Activated naive CD8-positive, alpha-beta T cell treated with anti-CD3 and anti-CD28 coated beads, Interleukin-2, amount 10 ng/mL, durations not matched to agents 7 days and 5 days (primary cell): ENCODE measurements at regions not wholly inside any gene's neighbourhood (a gene's known extent, or its start where the extent isn't known, plus 50 kb on each side); places are given as distances from the start of the nearest gene placed in this dataset.

ENCODE experiments used
- ATAC-seq: fragments of 150-1000 bp; cut with Tn5 transposase; one replicate; pipeline ENCODE4 v1.10.0; 2021; ENCODE audit warnings: low read depth, moderate library complexity
- POLR2A ChIA-PET: fragments of 350-600 bp; sonication (Branson Sonifier 250); formaldehyde crosslinking; loops from one replicate; lab custom pipeline; 2021; ENCODE audit warnings: antibody characterized with exemption; lab: Charles Lee
- DNase-seq: peaks from one replicate; pipeline ENCODE4 v3.0.0; 2021
- H3K27ac Mint-ChIP-seq: one replicate; pipeline ENCODE4 v1.8.0; 2022; ENCODE audit warnings: mild to moderate bottlenecking, mixed read lengths
- H3K27me3 Mint-ChIP-seq: one replicate; pipeline ENCODE4 v1.8.0; 2022; ENCODE audit warnings: mild to moderate bottlenecking, moderate library complexity, mixed read lengths
- H3K36me3 Mint-ChIP-seq: one replicate; pipeline ENCODE4 v1.8.0; 2021; ENCODE audit warnings: mild to moderate bottlenecking, mixed read lengths
- H3K4me1 Mint-ChIP-seq: one replicate; pipeline ENCODE4 v1.8.0; 2021; ENCODE audit warnings: mixed read lengths
- H3K4me3 Mint-ChIP-seq: one replicate; pipeline ENCODE4 v1.8.0; 2022; ENCODE audit warnings: mild to moderate bottlenecking, moderate library complexity, mixed read lengths
- H3K9me3 Mint-ChIP-seq: one replicate; pipeline ENCODE4 v1.8.0; 2021; ENCODE audit warnings: mixed read lengths

GRCh38 chr7:28348636-28349035 lies 63.7 kb upstream of the CREB5 start:
- H3K27ac Mint-ChIP-seq = no peak overlapping the region
- no peak for DNase-seq
- POLR2A ChIA-PET = no interaction called here
- H3K4me1 Mint-ChIP-seq = no peaks in the 10 kb centered on the region
- no peaks in the 10 kb centered on the region for H3K36me3 Mint-ChIP-seq
- H3K27me3 Mint-ChIP-seq = peaks cover 6% of the 10 kb centered on the region
- no peaks in the 10 kb centered on the region for H3K9me3 Mint-ChIP-seq
- no peak for ATAC-seq
- H3K4me3 Mint-ChIP-seq = no peak overlapping the region

GRCh38 chr7:28349637-28350036 lies 62.7 kb upstream of the CREB5 start:
- Mint-ChIP-seq H3K36me3 (no peaks in the 10 kb centered on the region), H3K9me3 (no peaks in the 10 kb centered on the region), H3K27me3 (peaks cover 6% of the 10 kb centered on the region), H3K4me1 (no peaks in the 10 kb centered on the region), H3K27ac (no peak overlapping the region), H3K4me3 (no peak overlapping the region)
- POLR2A ChIA-PET = no interaction called here
- ATAC-seq (no peak), DNase-seq (no peak)

GRCh38 chr7:28350662-28351061 lies 61.7 kb upstream of the CREB5 start:
- H3K4me3 Mint-ChIP-seq = no peak overlapping the region
- no peaks in the 10 kb centered on the region for H3K9me3 Mint-ChIP-seq
- H3K27me3 Mint-ChIP-seq = peaks cover 4% of the 10 kb centered on the region
- no peak for DNase-seq
- ATAC-seq = no peak
- H3K27ac Mint-ChIP-seq = no peak overlapping the region
- H3K36me3 Mint-ChIP-seq = no peaks in the 10 kb centered on the region
- H3K4me1 Mint-ChIP-seq = no peaks in the 10 kb centered on the region
- POLR2A ChIA-PET = no interaction called here

DNA sequence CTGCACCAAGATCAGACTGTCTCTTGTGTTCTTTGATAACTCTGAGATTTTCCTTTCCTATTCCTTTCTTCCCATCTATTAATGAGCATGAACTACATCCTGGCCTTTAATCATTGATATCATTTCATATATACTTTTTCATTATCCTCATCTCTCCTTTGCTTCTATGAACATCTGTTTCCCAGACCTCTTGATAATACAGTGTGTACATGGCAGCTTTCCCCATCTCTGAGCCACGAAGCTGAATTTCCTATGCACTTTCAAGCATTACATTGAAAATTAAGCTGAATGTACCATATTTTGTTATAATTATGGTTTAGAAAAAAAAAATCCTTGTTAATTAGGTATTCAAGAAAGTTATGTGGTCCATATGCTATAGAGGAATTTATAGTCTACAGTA lies 60.9 kb upstream of the CREB5 start:
- DNase-seq (no peak), ATAC-seq (no peak)
- no peaks in the 10 kb centered on the region for H3K4me1 Mint-ChIP-seq
- peaks cover 4% of the 10 kb centered on the region for H3K27me3 Mint-ChIP-seq
- H3K27ac Mint-ChIP-seq = no peak overlapping the region
- POLR2A ChIA-PET = no interaction called here
- H3K4me3 Mint-ChIP-seq = no peak overlapping the region
- no peaks in the 10 kb centered on the region for H3K9me3 Mint-ChIP-seq
- H3K36me3 Mint-ChIP-seq = no peaks in the 10 kb centered on the region

- no peak overlapping the region for H3K4me3 Mint-ChIP-seq
- no peaks in the 10 kb centered on the region for H3K36me3 Mint-ChIP-seq
- H3K4me1 Mint-ChIP-seq = no peaks in the 10 kb centered on the region
- H3K27me3 Mint-ChIP-seq = peaks cover 8% of the 10 kb centered on the region
- POLR2A ChIA-PET = no interaction called here
- no peaks in the 10 kb centered on the region for H3K9me3 Mint-ChIP-seq
- no peak overlapping the region for H3K27ac Mint-ChIP-seq
- DNase-seq (no peak), ATAC-seq (no peak)
These were observed 57.5 kb upstream of the CREB5 start for GRCh38 chr7:28354601-28355402.

DNA sequence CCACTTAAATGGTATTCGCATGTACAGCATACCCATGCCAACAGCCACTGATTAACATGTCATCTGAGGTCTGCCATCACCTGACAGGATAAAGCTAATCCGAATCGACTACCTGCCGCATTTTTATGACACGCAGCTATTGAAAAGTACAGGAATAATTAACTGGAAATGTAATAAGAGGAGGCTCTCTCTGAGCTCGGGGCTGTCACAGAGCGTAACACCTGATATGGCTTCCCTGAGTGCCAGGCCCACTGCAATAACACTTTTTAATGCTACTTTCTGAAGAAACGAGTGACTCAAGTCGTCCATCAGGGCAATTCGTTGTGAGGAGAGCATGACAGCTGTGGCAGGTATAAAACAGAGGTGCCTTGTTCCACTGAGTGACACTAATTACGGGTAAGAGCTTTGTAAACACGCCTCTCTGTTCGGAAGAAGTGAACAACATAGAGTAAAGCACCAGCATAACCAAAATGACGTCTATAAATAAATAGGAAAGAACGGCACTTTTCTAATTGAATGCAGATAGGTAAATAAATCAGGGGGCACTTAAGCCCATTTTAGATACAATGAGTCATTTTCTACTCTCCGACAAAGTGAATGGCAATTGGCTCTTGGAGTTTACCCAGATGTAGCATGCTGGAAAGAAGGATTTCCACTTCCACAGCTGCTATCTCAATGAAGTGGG lies 56.5 kb upstream of the CREB5 start:
- H3K27me3 Mint-ChIP-seq = peaks cover 8% of the 10 kb centered on the region
- no peaks in the 10 kb centered on the region for H3K36me3 Mint-ChIP-seq
- no peaks in the 10 kb centered on the region for H3K9me3 Mint-ChIP-seq
- H3K4me1 Mint-ChIP-seq = no peaks in the 10 kb centered on the region
- ATAC-seq = no peak
- no peak overlapping the region for H3K4me3 Mint-ChIP-seq
- no peak for DNase-seq
- POLR2A ChIA-PET = no interaction called here
- no peak overlapping the region for H3K27ac Mint-ChIP-seq

DNA sequence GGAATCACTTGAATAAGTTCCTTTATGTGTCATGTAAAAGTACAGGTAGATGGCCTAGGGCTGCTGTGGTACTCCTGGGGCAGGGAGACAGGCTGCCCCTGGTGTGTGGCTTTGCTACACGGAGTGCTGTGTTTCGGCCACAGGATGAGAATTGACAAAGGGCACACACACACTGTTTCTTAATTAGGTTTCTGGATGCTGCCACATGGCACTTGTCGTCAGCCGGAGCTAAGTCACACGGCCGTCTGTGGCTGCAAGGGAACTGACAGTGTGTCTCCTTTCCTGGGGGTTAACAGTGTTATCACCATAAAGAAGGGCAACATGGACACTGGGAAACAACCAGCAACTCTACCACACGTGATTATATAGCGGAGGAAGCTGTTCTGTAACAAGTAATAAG lies 55.7 kb upstream of the CREB5 start:
- H3K36me3 Mint-ChIP-seq = no peaks in the 10 kb centered on the region
- ATAC-seq (no peak), DNase-seq (no peak)
- H3K4me1 Mint-ChIP-seq = no peaks in the 10 kb centered on the region
- no peak overlapping the region for H3K4me3 Mint-ChIP-seq
- H3K27me3 Mint-ChIP-seq = peaks cover 8% of the 10 kb centered on the region
- H3K27ac Mint-ChIP-seq = no peak overlapping the region
- POLR2A ChIA-PET = no interaction called here
- H3K9me3 Mint-ChIP-seq = no peaks in the 10 kb centered on the region

- ATAC-seq (no peak), DNase-seq (no peak)
- POLR2A ChIA-PET = no interaction called here
- Mint-ChIP-seq H3K27me3 (peaks cover 4% of the 10 kb centered on the region), H3K9me3 (no peaks in the 10 kb centered on the region), H3K27ac (no peak overlapping the region), H3K4me3 (no peak overlapping the region), H3K4me1 (no peaks in the 10 kb centered on the region), H3K36me3 (no peaks in the 10 kb centered on the region)
These were observed 53.9 kb upstream of the CREB5 start for GRCh38 chr7:28358423-28358868.

DNA sequence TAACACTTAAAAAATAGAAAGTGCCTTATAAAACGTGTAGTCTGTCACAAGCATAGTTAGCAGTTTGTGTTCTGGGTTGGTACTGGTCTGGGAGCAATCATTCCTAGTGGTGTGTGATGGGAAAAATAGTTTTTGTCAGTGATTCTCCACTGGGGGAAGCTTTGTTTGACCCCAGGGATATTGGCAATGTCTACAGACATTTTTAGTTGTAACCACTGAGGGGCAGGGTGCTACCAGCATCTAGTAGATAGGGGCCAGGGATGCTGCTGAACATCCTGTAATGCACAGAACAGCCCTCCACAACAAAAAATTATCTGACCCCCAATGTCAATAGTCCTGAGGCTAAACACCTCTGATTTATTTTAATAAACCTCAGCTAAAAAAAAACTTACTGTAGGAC lies 51.6 kb upstream of the CREB5 start:
- Mint-ChIP-seq H3K36me3 (no peaks in the 10 kb centered on the region), H3K27ac (no peak overlapping the region), H3K4me1 (no peaks in the 10 kb centered on the region), H3K9me3 (peaks cover 7% of the 10 kb centered on the region), H3K4me3 (no peak overlapping the region), H3K27me3 (peaks cover 4% of the 10 kb centered on the region)
- ATAC-seq (no peak), DNase-seq (no peak)
- POLR2A ChIA-PET = no interaction called here

- no peaks in the 10 kb centered on the region for H3K36me3 Mint-ChIP-seq
- ATAC-seq (no peak), DNase-seq (no peak)
- no peaks in the 10 kb centered on the region for H3K4me1 Mint-ChIP-seq
- no peak overlapping the region for H3K27ac Mint-ChIP-seq
- POLR2A ChIA-PET = no interaction called here
- H3K4me3 Mint-ChIP-seq = no peak overlapping the region
- H3K9me3 Mint-ChIP-seq = peaks cover 7% of the 10 kb centered on the region
- peaks cover 4% of the 10 kb centered on the region for H3K27me3 Mint-ChIP-seq
These were observed 50.8 kb upstream of the CREB5 start for GRCh38 chr7:28361551-28361950.

- no peaks in the 10 kb centered on the region for H3K36me3 Mint-ChIP-seq
- no peak for ATAC-seq
These were observed 50.1 kb upstream of the CREB5 start for GRCh38 chr7:28362182-28362581.

More at GRCh38 chr7:28362182-28362581, 50.1 kb upstream of the CREB5 start:
- H3K4me1 Mint-ChIP-seq = no peaks in the 10 kb centered on the region
- no peak overlapping the region for H3K4me3 Mint-ChIP-seq
- H3K27ac Mint-ChIP-seq = no peak overlapping the region
- no peak for DNase-seq
- peaks cover 4% of the 10 kb centered on the region for H3K27me3 Mint-ChIP-seq
- POLR2A ChIA-PET = no interaction called here
- H3K9me3 Mint-ChIP-seq = peaks cover 7% of the 10 kb centered on the region
